GM12878 (cell line): ENCODE measurements at regions not wholly inside any gene's neighbourhood (a gene's known extent, or its start where the extent isn't known, plus 50 kb on each side); places are given as distances from the start of the nearest gene placed in this dataset.
"Not testable (repeated sequence)": the region's sequence is repeated elsewhere in the genome, so short reads cannot be mapped to it uniquely, and the experiment has no call there.

Experiments
- ASH2L ChIP-seq: fragments of 300-600, 200-600 bp; sonication (generic); IDR thresholded peaks from 2 replicates; pipeline ENCODE4 v1.6.1; 2017; ENCODE audit warnings: low read depth, mild to moderate bottlenecking, borderline replicate concordance
- ATF2 ChIP-seq: IDR thresholded peaks from 2 replicates; pipeline ENCODE4 v1.6.1; 2012; ENCODE audit warnings: low read length, inconsistent platforms
- ATF3 ChIP-seq: IDR thresholded peaks from 2 replicates; pipeline ENCODE4 v1.6.1; 2011; ENCODE audit warnings: low read depth, mild to moderate bottlenecking, low read length, moderate library complexity, borderline replicate concordance; ENCODE audit errors: extremely low read depth
- CTCF ChIP-seq, 3 experiments: IDR thresholded peaks in 2 of 3; conservative IDR thresholded peaks in 1 of 3; 2 replicates each; pipeline ENCODE4 v1.5.1; 2011; ENCODE audit warnings: low read depth in 3 of 3, low read length in 3 of 3, mild to moderate bottlenecking in 3 of 3, control low read depth in 2 of 3, moderate library complexity in 2 of 3, inconsistent platforms in 1 of 3, mixed read lengths in 1 of 3; ENCODE audit not compliant: control insufficient read depth in 2 of 3, insufficient read depth in 1 of 3; ENCODE audit errors: extremely low read depth in 1 of 3
- EGR1 ChIP-seq, 2 experiments: IDR thresholded peaks; 1 replicate in 1 of 2; 2 replicates in 1 of 2; pipeline ENCODE4 v1.6.1; 2011 to 2012; ENCODE audit warnings: low read depth in 2 of 2, low read length in 2 of 2, borderline replicate concordance in 1 of 2, mild to moderate bottlenecking in 1 of 2, moderate library complexity in 1 of 2
- EP300 ChIP-seq, 2 experiments: fragments of 150-350 bp in 1 of 2; IDR thresholded peaks; 2 replicates each; pipeline ENCODE4 v1.6.1; 2011 to 2012; ENCODE audit warnings: low read depth in 2 of 2, low read length in 2 of 2, borderline replicate concordance in 1 of 2, improper control_type of control experiment in 1 of 2, inconsistent platforms in 1 of 2; ENCODE audit not compliant: control insufficient read depth in 1 of 2
- ESRRA ChIP-seq: IDR thresholded peaks from 2 replicates; pipeline ENCODE4 v1.6.1; 2012; ENCODE audit warnings: mild to moderate bottlenecking, low read length, improper control_type of control experiment
- SMAD1 ChIP-seq: fragments of 450-650 bp; IDR thresholded peaks from 2 replicates; pipeline ENCODE4 v1.6.1; 2018; ENCODE audit warnings: mild to moderate bottlenecking, low read depth; ENCODE audit not compliant: partially characterized antibody

GRCh38 chr14:106365371-106365770 lies 839.0 kb downstream of the TMEM121 start:
- TF ChIP-seq ESRRA; ATF3; EGR1 (IDR thresholded peaks at IDR 0.05; ENCODE audit: borderline replicate concordance in 1 of 2, low read depth in 2 of 2, low read length in 2 of 2); EP300 (IDR thresholded peaks at IDR 0.05; ENCODE audit: borderline replicate concordance in 1 of 2, control insufficient read depth in 1 of 2, low read depth in 2 of 2, low read length in 2 of 2); SMAD1; CTCF (IDR thresholded peaks at IDR 0.05 in 2 of 3, conservative IDR thresholded peaks at IDR 0.05 in 1 of 3; ENCODE audit: control insufficient read depth in 2 of 3, extremely low read depth in 1 of 3, insufficient read depth in 1 of 3, low read depth in 3 of 3, low read length in 3 of 3); ASH2L; ATF2: not testable (repeated sequence)
